M059J (cell line): ENCODE measurements at regions not wholly inside any gene's neighbourhood (a gene's known extent, or its start where the extent isn't known, plus 50 kb on each side); places are given as distances from the start of the nearest gene placed in this dataset.
"Not testable (repeated sequence)": the region's sequence is repeated elsewhere in the genome, so short reads cannot be mapped to it uniquely, and the experiment has no call there.

Experiments used
- DNase-seq: peaks from one replicate; pipeline ENCODE4 v3.0.0-alpha.2; 2012; ENCODE audit warnings: low read depth

DNA sequence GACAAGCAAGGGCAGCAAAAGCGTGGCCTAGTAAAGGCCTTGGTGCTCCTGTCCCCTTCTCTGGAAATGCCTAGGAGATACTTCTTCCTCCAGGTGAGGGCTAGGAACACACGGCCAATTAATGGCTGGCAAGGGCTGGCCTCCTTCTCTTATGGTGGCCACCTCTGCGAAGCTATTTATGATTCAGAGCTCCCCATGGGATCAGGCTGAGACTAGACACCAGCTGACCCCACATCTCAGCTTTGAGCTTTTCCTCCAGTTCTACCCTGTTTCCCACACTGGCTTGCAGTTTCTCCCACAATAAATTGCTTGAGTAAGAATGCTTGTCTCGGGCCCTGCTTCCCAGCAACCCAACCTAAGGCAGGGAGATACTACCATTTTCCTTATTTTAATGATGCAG, 53.7 kb downstream of the CAMK2N1 start:
- no peak for DNase-seq

DNA sequence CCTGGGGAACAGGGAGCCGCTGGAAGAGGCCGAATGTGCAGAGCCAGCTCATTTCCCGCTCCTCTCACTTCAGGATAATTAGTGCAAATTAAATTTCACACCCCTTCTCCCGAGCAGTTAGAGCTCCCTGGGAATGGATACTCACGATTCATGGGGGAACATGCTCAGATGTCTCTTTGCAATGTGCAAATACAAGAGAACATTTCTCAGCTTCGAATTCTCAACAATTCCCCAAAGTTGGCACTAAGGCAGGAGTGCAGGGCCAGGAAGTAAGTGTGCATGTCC, 54.9 kb downstream of the CAMK2N1 start:
- DNase-seq = no peak

GRCh38 chr1:20430355-20431175, 55.4 kb downstream of the CAMK2N1 start:
- peak; percentile 26 for DNase-seq

GRCh38 chr1:20429296-20429695, 56.7 kb downstream of the CAMK2N1 start:
- DNase-seq = peak; percentile 9

- DNase-seq = no peak
Measured at GRCh38 chr1:20428841-20429240, 57.2 kb downstream of the CAMK2N1 start.

GRCh38 chr1:20426923-20427322, 59.1 kb downstream of the CAMK2N1 start:
- DNase-seq = peak; percentile 91

- no peak for DNase-seq
Measured at GRCh38 chr1:20426371-20426770, 59.6 kb downstream of the CAMK2N1 start.

GRCh38 chr1:20425622-20426021, 60.4 kb downstream of the CAMK2N1 start:
- no peak for DNase-seq

GRCh38 chr1:20423169-20423795, 62.7 kb downstream of the CAMK2N1 start:
- no peak for DNase-seq

DNA sequence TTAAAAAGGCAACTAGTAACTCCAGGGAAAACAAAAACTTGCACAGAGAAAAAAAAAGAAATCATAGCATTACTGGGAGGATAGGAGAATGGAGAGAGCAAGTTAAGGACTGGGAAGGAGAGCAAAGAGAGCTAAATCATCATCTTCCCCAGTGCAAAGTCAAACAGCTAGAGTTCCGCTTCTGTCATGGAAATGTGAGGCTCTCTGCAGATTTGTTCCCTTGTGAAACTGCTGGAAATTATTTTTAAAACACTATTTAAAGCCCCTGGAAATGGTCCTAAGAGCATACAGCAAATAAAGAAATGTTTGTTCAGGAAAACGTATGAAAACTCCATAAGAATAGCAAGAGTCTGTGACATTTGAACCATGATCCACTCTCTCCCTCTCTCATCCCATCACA, 64.6 kb downstream of the CAMK2N1 start:
- no peak for DNase-seq

DNA sequence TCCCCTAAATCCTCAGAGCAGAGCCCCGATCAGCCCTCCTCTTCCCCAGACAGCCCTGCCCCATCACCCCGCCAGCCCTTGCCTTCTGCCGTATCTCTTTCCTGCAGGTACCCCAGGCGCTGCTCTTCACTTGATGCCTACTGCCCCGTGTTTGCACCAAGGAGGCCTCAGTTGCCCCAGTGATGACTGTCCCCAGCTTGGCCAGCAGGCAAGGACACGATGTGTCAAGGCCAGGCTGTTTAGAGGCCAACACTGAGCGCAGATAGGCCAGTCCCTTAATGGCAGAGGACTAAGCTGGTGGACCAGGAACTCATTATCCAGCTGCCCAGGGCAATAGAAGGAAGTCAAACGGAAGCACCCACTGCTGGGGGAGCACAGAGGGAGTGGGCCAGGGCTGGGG, 68.4 kb downstream of the CAMK2N1 start:
- no peak for DNase-seq

- DNase-seq = no peak
Measured at GRCh38 chr1:20416706-20417105, 69.3 kb downstream of the CAMK2N1 start.

DNA sequence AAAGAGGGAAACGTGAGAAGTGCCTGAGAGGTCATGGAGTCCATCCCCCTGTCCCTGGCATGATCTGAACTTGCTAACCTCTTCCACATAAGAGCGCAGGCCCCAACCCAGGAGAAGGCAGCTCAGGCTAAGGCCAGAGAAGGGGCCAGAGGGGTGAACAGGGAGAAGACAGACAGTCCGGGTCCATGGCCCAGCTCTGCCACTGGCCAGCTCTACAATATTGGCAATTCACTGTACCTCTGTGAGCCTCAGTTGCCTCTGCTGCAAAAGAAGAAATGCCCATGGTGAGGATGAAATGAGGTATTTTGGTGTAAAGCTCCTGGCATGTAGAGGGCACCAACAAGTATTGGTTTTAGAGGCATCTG, 72.3 kb downstream of the CAMK2N1 start:
- no peak for DNase-seq

GRCh38 chr1:20413136-20413775, 72.8 kb downstream of the CAMK2N1 start:
- no peak for DNase-seq

- DNase-seq = peak; percentile 95
Measured at GRCh38 chr1:20411196-20411980, 74.6 kb downstream of the CAMK2N1 start.

DNA sequence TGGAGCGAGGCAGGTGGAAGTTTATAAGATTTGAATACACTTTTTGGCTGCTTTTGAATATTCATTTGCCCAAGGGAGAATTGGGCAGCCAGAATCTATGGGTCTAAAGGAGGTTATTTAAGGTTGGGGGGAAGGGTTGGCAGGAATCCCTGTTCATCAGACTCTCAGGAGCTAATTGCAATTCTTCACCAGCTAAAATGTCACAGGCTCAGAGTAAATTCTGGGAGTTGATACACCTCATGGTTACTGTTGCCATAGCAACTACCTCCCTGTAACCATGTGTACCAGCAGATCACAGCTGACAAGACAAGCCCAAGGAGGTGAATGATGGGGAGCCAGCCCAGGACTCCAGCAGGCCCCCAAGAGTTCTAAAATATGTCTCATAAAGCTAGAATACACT, 75.5 kb downstream of the CAMK2N1 start:
- DNase-seq = peak; percentile 31

- DNase-seq = no peak
Measured at GRCh38 chr1:20409971-20410370, 76.0 kb downstream of the CAMK2N1 start.

DNA sequence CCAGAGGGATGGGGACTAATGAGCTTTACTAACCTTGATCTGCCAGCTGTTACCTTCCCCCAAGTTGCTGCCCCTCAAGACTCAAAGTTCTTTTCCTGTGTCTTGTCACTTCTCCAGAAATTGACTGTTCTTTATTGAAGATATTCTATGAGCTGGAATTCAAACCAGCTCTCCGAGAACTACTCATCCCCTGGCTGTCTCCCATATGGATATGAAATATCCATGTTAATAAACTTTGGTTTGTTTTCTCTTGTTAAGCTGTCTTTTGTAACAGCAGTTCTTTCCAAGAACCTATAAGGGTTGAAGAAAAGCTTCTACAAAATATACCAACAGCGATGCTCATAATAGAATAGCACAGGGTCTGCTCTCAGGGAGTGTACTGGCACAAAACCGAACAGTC, 77.0 kb downstream of the CAMK2N1 start:
- no peak for DNase-seq

DNA sequence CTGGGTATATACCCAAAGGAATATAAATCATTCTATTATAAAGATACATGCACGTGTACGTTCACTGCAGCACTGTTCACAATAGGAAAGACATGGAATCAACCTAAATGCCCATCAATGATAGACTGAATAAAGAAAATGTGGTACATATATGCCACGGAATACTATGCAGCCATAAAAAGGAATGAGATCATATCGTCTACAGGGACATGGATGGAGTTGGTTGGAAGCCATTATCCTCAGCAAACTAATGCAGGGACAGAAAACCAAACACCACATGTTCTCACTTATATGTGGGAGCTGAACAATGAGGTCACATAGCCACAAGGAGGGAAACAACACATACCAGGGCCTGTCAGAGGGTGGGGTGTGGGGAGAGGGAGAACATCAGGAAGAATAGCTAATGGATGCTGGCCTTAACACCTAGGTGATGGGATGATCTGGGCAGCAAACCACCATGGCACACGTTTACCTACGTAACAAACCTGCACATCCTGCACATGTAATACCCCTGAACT, 77.8 kb downstream of the CAMK2N1 start:
- DNase-seq = not testable (repeated sequence)

- DNase-seq = peak; percentile 46
Measured at GRCh38 chr1:20405893-20406604, 80.0 kb downstream of the CAMK2N1 start.

- no peak for DNase-seq
Measured at GRCh38 chr1:20405051-20405754, 80.8 kb downstream of the CAMK2N1 start.
